PC-3 (cell line): ENCODE measurements at regions not wholly inside any gene's neighbourhood (a gene's known extent, or its start where the extent isn't known, plus 50 kb on each side); places are given as distances from the start of the nearest gene placed in this dataset.

Experiments
- EZH2 ChIP-seq: fragments of 300-600 bp; sonication (generic); IDR thresholded peaks from one replicate; pipeline ENCODE4 v1.6.1; 2017; ENCODE audit warnings: antibody characterized with exemption, mild to moderate bottlenecking, low read length; ENCODE audit not compliant: unreplicated experiment
- EZH2phosphoT487 ChIP-seq: fragments of 300-600 bp; sonication (generic); IDR thresholded peaks from 2 replicates; pipeline ENCODE4 v1.6.1; 2018; ENCODE audit warnings: mild to moderate bottlenecking, antibody characterized with exemption, low read length, borderline replicate concordance
- TF ChIP-seq, protein P1 (sequence below): fragments of 300-600 bp; sonication (generic); conservative IDR thresholded peaks from 2 replicates; pipeline ENCODE4 v1.5.1; 2017; ENCODE audit warnings: antibody characterized with exemption, low read depth, mild to moderate bottlenecking, low read length

DNA sequence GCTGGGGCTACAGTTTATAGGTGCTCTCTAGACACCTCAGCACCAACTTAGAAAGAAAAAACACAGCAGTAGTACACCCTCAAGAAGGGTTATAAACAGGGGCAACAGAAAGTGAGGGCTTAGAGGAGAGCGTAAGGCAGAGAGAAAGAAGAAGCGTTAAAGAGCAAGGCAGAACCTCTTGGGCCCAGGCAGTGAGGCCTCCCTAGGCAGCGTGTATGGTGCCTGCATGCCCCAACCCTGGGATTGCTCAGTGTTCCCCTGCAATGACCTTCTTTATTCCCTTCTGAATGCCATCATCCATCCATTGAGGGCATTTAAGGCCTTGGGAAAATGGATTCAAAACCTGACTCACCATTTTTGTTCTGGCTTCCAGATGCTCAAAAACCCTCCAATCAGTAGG, 130.0 kb upstream of the ARG1 start:
- TF ChIP-seq, protein P1, sequence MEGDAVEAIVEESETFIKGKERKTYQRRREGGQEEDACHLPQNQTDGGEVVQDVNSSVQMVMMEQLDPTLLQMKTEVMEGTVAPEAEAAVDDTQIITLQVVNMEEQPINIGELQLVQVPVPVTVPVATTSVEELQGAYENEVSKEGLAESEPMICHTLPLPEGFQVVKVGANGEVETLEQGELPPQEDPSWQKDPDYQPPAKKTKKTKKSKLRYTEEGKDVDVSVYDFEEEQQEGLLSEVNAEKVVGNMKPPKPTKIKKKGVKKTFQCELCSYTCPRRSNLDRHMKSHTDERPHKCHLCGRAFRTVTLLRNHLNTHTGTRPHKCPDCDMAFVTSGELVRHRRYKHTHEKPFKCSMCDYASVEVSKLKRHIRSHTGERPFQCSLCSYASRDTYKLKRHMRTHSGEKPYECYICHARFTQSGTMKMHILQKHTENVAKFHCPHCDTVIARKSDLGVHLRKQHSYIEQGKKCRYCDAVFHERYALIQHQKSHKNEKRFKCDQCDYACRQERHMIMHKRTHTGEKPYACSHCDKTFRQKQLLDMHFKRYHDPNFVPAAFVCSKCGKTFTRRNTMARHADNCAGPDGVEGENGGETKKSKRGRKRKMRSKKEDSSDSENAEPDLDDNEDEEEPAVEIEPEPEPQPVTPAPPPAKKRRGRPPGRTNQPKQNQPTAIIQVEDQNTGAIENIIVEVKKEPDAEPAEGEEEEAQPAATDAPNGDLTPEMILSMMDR = no peak
- TF ChIP-seq EZH2 (no peak), EZH2phosphoT487 (no peak)
